ENCODE measurements at regions not wholly inside any gene's neighbourhood (a gene's known extent, or its start where the extent isn't known, plus 50 kb on each side); places are given as distances from the start of the nearest gene placed in this dataset.

GRCh38 chr5:130995254-130995515 lies 169.9 kb downstream of the HINT1 start:
- TF ChIP-seq CTCF (conservative IDR thresholded peaks at IDR 0.05; ENCODE audit: low read depth in 2 of 2) = no peak
- TF ChIP-seq, protein P1, sequence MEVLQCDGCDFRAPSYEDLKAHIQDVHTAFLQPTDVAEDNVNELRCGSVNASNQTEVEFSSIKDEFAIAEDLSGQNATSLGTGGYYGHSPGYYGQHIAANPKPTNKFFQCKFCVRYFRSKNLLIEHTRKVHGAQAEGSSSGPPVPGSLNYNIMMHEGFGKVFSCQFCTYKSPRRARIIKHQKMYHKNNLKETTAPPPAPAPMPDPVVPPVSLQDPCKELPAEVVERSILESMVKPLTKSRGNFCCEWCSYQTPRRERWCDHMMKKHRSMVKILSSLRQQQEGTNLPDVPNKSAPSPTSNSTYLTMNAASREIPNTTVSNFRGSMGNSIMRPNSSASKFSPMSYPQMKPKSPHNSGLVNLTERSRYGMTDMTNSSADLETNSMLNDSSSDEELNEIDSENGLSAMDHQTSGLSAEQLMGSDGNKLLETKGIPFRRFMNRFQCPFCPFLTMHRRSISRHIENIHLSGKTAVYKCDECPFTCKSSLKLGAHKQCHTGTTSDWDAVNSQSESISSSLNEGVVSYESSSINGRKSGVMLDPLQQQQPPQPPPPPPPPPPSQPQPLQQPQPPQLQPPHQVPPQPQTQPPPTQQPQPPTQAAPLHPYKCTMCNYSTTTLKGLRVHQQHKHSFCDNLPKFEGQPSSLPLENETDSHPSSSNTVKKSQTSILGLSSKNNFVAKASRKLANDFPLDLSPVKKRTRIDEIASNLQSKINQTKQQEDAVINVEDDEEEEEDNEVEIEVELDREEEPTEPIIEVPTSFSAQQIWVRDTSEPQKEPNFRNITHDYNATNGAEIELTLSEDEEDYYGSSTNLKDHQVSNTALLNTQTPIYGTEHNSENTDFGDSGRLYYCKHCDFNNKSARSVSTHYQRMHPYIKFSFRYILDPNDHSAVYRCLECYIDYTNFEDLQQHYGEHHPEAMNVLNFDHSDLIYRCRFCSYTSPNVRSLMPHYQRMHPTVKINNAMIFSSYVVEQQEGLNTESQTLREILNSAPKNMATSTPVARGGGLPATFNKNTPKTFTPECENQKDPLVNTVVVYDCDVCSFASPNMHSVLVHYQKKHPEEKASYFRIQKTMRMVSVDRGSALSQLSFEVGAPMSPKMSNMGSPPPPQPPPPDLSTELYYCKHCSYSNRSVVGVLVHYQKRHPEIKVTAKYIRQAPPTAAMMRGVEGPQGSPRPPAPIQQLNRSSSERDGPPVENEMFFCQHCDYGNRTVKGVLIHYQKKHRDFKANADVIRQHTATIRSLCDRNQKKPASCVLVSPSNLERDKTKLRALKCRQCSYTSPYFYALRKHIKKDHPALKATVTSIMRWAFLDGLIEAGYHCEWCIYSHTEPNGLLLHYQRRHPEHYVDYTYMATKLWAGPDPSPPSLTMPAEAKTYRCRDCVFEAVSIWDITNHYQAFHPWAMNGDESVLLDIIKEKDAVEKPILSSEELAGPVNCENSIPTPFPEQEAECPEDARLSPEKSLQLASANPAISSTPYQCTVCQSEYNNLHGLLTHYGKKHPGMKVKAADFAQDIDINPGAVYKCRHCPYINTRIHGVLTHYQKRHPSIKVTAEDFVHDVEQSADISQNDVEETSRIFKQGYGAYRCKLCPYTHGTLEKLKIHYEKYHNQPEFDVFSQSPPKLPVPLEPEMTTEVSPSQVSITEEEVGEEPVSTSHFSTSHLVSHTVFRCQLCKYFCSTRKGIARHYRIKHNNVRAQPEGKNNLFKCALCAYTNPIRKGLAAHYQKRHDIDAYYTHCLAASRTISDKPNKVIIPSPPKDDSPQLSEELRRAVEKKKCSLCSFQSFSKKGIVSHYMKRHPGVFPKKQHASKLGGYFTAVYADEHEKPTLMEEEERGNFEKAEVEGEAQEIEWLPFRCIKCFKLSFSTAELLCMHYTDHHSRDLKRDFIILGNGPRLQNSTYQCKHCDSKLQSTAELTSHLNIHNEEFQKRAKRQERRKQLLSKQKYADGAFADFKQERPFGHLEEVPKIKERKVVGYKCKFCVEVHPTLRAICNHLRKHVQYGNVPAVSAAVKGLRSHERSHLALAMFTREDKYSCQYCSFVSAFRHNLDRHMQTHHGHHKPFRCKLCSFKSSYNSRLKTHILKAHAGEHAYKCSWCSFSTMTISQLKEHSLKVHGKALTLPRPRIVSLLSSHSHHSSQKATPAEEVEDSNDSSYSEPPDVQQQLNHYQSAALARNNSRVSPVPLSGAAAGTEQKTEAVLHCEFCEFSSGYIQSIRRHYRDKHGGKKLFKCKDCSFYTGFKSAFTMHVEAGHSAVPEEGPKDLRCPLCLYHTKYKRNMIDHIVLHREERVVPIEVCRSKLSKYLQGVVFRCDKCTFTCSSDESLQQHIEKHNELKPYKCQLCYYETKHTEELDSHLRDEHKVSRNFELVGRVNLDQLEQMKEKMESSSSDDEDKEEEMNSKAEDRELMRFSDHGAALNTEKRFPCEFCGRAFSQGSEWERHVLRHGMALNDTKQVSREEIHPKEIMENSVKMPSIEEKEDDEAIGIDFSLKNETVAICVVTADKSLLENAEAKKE (CRISPR knock-in tag; IDR thresholded peaks at IDR 0.05) = no peak
- no peak for TF ChIP-seq CREB1 (CRISPR knock-in tag; IDR thresholded peaks at IDR 0.05; ENCODE audit: low read depth)

All from GM23338 (cell line).